OCI-LY7 (cell line): ENCODE measurements at regions not wholly inside any gene's neighbourhood (a gene's known extent, or its start where the extent isn't known, plus 50 kb on each side); places are given as distances from the start of the nearest gene placed in this dataset.

Experiments used
- BruUV-seq: library from RNA; stranded (reverse); fragments of 400-500 nt; replicated peaks from 2 replicates; lab custom pipeline; 2021; lab: Mats Ljungman, UMichigan
- CTCF ChIA-PET: fragments of 300-600 bp; sonication (Branson Sonifier 250); formaldehyde crosslinking; loops from one replicate; lab custom pipeline; 2022; ENCODE audit warnings: antibody characterized with exemption; ENCODE audit not compliant: unreplicated experiment; lab: Charles Lee
- POLR2A ChIA-PET: fragments of 300-600 bp; sonication (Branson Sonifier 250); formaldehyde crosslinking; loops from one replicate; lab custom pipeline; 2022; ENCODE audit warnings: antibody characterized with exemption; lab: Charles Lee
- DNase-seq: peaks from one replicate; pipeline ENCODE4 v3.0.0-alpha.2; 2015; ENCODE audit warnings: low spot score
- H2AFZ ChIP-seq: fragments of 200-600 bp; sonication (generic), shearing (Covaris generic); 2 replicates; pipeline ENCODE4 v1.6.1; 2014; ENCODE audit warnings: mild to moderate bottlenecking, antibody characterized with exemption, low read length, moderate library complexity
- H3K27ac ChIP-seq: fragments of 200-600 bp; sonication (generic); 2 replicates; pipeline ENCODE4 v1.5.1; 2014; ENCODE audit warnings: mixed run types, low read depth, mild to moderate bottlenecking, moderate library complexity, low read length, inconsistent platforms; ENCODE audit not compliant: poor library complexity, severe bottlenecking
- H3K36me3 ChIP-seq: fragments of 200-600 bp; sonication (generic); 2 replicates; pipeline ENCODE4 v1.6.1; 2014; ENCODE audit warnings: mild to moderate bottlenecking, antibody characterized with exemption, low read length, moderate library complexity, mixed read lengths; ENCODE audit not compliant: insufficient read depth
- H3K4me1 ChIP-seq: fragments of 200-600 bp; sonication (generic); 2 replicates; pipeline ENCODE4 v1.5.1; 2014; ENCODE audit warnings: mild to moderate bottlenecking, low read length; ENCODE audit not compliant: insufficient read depth, poor library complexity, severe bottlenecking
- H3K4me2 ChIP-seq: fragments of 200-600 bp; sonication (generic); 2 replicates; pipeline ENCODE4 v1.6.1; 2014; ENCODE audit warnings: mild to moderate bottlenecking, low read length
- H3K4me3 ChIP-seq: fragments of 200-600 bp; sonication (generic); 2 replicates; pipeline ENCODE4 v1.5.1; 2014; ENCODE audit warnings: mild to moderate bottlenecking, low read depth, low read length; ENCODE audit not compliant: poor library complexity, severe bottlenecking
- H3K79me2 ChIP-seq: fragments of 200-600 bp; sonication (generic); 2 replicates; pipeline ENCODE4 v1.6.1; 2016; ENCODE audit warnings: low read depth, mild to moderate bottlenecking, low read length, moderate library complexity, mixed read lengths; ENCODE audit not compliant: insufficient read depth
- H3K9me2 ChIP-seq: fragments of 200-600 bp; sonication (generic); 2 replicates; pipeline ENCODE4 v1.6.1; 2016; ENCODE audit warnings: mild to moderate bottlenecking, low read length, mixed read lengths; ENCODE audit not compliant: insufficient read depth
- H3K9me3 ChIP-seq: fragments of 200-600 bp; sonication (generic); 2 replicates; pipeline ENCODE4 v1.6.1; 2014; ENCODE audit warnings: mild to moderate bottlenecking, mixed run types, low read length, mixed read lengths
- H4K20me1 ChIP-seq: fragments of 200-600 bp; sonication (generic); 2 replicates; pipeline ENCODE4 v1.6.1; 2014; ENCODE audit warnings: mild to moderate bottlenecking, antibody characterized with exemption, low read length, moderate library complexity, mixed read lengths; ENCODE audit not compliant: insufficient read depth
- EZH2phosphoT487 ChIP-seq: fragments of 200-600 bp; sonication (generic); IDR thresholded peaks from 2 replicates; pipeline ENCODE4 v1.6.1; 2018; ENCODE audit warnings: low read depth, borderline replicate concordance, mild to moderate bottlenecking, mixed run types, antibody characterized with exemption, low read length, moderate library complexity, mixed read lengths
- intact Hi-C: fragments of 100-400 bp; cut with micrococcal nuclease; formaldehyde crosslinking; loops from one replicate; pipeline ENCODE4 v1.10.0; 2022; ENCODE audit not compliant: unreplicated experiment
- TF ChIP-seq, protein P1 (sequence below): fragments of 200-600 bp; sonication (generic); conservative IDR thresholded peaks from 2 replicates; pipeline ENCODE4 v1.5.1; 2014; ENCODE audit warnings: mild to moderate bottlenecking, antibody characterized with exemption, low read length, moderate library complexity, mixed read lengths

DNA sequence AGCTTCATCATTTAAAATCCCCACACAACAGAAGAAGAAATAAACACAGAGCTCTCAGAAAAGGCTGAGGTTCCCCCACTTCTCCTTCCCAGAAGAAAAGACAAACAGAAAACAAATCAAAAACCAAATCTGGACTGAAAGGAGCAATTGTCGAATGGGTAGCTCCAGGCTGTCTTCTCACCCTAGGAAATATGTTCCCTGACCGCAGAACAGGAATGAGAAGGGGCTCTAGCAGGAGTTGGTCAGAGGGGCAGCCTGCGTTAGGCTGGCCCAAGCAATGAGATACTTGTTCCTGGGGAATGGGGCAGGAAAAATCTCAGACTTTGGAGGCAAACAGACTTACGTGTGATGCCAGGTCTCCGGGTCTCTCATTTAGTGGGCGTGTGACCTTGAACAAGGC, 562.6 kb upstream of the CADM1 start:
- no peak for TF ChIP-seq EZH2phosphoT487
- TF ChIP-seq, protein P1, sequence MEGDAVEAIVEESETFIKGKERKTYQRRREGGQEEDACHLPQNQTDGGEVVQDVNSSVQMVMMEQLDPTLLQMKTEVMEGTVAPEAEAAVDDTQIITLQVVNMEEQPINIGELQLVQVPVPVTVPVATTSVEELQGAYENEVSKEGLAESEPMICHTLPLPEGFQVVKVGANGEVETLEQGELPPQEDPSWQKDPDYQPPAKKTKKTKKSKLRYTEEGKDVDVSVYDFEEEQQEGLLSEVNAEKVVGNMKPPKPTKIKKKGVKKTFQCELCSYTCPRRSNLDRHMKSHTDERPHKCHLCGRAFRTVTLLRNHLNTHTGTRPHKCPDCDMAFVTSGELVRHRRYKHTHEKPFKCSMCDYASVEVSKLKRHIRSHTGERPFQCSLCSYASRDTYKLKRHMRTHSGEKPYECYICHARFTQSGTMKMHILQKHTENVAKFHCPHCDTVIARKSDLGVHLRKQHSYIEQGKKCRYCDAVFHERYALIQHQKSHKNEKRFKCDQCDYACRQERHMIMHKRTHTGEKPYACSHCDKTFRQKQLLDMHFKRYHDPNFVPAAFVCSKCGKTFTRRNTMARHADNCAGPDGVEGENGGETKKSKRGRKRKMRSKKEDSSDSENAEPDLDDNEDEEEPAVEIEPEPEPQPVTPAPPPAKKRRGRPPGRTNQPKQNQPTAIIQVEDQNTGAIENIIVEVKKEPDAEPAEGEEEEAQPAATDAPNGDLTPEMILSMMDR = no peak
- Histone ChIP-seq H3K9me2 (no peaks in the 10 kb centered on the region), H3K27ac (no peak overlapping the region), H3K36me3 (no peaks in the 10 kb centered on the region), H3K79me2 (no peaks in the 10 kb centered on the region), H3K4me1 (peaks cover 26% of the 10 kb centered on the region), H2AFZ (no peak overlapping the region), H3K4me2 (no peak overlapping the region), H3K4me3 (no peak overlapping the region), H4K20me1 (no peaks in the 10 kb centered on the region), H3K9me3 (no peaks in the 10 kb centered on the region)
- no peak for DNase-seq
- intact Hi-C loops = no loop called here
- CTCF ChIA-PET = no interaction called here
- POLR2A ChIA-PET = no interaction called here
- BruUV-seq = no TSS peak

GRCh38 chr11:116065986-116066385, 561.8 kb upstream of the CADM1 start:
- Histone ChIP-seq H3K4me1 (peaks cover 29% of the 10 kb centered on the region), H3K9me2 (no peaks in the 10 kb centered on the region), H2AFZ (no peak overlapping the region), H3K79me2 (no peaks in the 10 kb centered on the region), H3K4me3 (no peak overlapping the region), H3K9me3 (no peaks in the 10 kb centered on the region), H3K36me3 (no peaks in the 10 kb centered on the region), H4K20me1 (no peaks in the 10 kb centered on the region), H3K27ac (no peak overlapping the region), H3K4me2 (peak overlapping the region; percentile 25; the same call in 1 of the 2 replicates)
- BruUV-seq = no TSS peak
- no peak for TF ChIP-seq EZH2phosphoT487
- intact Hi-C loops = no loop called here
- DNase-seq = peak; percentile 19
- CTCF ChIA-PET = no interaction called here
- POLR2A ChIA-PET = no interaction called here

DNA sequence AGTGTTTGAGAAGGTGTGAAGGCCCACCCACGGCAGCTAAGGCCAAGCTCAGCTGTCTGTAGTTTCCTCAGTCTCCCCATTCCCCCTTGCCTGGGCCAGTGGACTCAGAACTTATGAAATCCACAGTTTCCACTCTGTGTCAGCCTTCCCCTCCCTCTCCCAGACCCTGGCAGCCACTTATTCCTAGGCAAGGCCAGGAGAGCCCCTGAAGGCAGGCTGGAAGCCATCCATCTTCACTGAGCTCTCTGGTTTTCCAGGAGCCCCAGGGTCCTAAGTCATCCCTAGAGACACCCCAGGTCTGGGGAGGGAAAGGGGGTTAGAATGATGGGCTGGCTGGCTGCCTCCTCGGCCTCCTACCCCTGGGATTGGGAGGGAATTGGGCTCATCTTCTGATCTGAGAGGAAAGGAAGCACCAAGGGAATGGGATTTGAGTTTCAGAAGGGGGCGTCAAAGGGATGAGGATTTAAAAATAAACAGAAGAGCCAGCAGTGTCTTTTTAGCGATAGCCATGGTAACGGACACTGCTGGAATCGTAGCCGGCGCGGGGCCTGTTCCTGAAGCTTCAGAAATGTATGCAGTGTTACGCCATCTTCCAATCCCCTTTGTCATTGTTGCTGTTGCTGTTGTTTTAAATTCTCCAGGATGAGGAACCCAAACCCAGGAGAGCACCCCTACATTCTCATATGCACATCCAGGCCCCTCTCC, 561.1 kb upstream of the CADM1 start:
- POLR2A ChIA-PET = interaction anchor here (0.6 to 1.1 kb wide), 3 partner anchors 19 to 140 kb away, joined by 3 read pairs; no protein-coding TSS in a partner anchor
- peak overlapping the region; percentile 25; the same call in 1 of the 2 replicates for H3K4me2 ChIP-seq
- H3K36me3 ChIP-seq = no peaks in the 10 kb centered on the region
- H3K4me3 ChIP-seq = no peak overlapping the region
- no TSS peak for BruUV-seq
- no peaks in the 10 kb centered on the region for H3K9me2 ChIP-seq
- CTCF ChIA-PET = no interaction called here
- H3K27ac ChIP-seq = no peak overlapping the region
- no peaks in the 10 kb centered on the region for H3K9me3 ChIP-seq
- intact Hi-C loops = no loop called here
- no peak for DNase-seq
- no peaks in the 10 kb centered on the region for H4K20me1 ChIP-seq
- peaks cover 29% of the 10 kb centered on the region for H3K4me1 ChIP-seq
- no peaks in the 10 kb centered on the region for H3K79me2 ChIP-seq
- no peak overlapping the region for H2AFZ ChIP-seq
- TF ChIP-seq, protein P1 = no peak
- TF ChIP-seq EZH2phosphoT487 = no peak
